Renal cortical epithelial cell (primary cell): ENCODE measurements at regions not wholly inside any gene's neighbourhood (a gene's known extent, or its start where the extent isn't known, plus 50 kb on each side); places are given as distances from the start of the nearest gene placed in this dataset.
"Not testable (repeated sequence)": the region's sequence is repeated elsewhere in the genome, so short reads cannot be mapped to it uniquely, and the experiment has no call there.

ENCODE experiments used
- DNase-seq: peaks from one replicate; pipeline ENCODE4 v3.0.0-alpha.2; 2011; ENCODE audit warnings: low read depth

- not testable (repeated sequence) for DNase-seq
Observed at GRCh38 chr3:195635262-195635873, 51.6 kb upstream of the APOD start.

GRCh38 chr3:195634426-195635261 lies 50.9 kb upstream of the APOD start:
- DNase-seq, result not testable (repeated sequence)
